Testis (tissue), 2 donors: ENCODE measurements at regions not wholly inside any gene's neighbourhood (a gene's known extent, or its start where the extent isn't known, plus 50 kb on each side); places are given as distances from the start of the nearest gene placed in this dataset.

Source experiments
- DNase-seq: peaks from one replicate; pipeline ENCODE4 v3.0.0-alpha.2; 2019
- H3K27ac ChIP-seq, 2 donors: fragments of 200-600 bp; sonication (generic); one replicate each; pipeline ENCODE4 v1.5.1; 2019
- H3K27me3 ChIP-seq: fragments of 200-600 bp; sonication (generic); one replicate; pipeline ENCODE4 v1.5.1; 2019
- H3K36me3 ChIP-seq: fragments of 200-600 bp; sonication (generic); one replicate; pipeline ENCODE4 v1.5.1; 2017; ENCODE audit warnings: low read depth; ENCODE audit errors: missing control alignments
- H3K4me1 ChIP-seq: fragments of 200-600 bp; sonication (generic); one replicate; pipeline ENCODE4 v1.5.1; 2019
- H3K4me3 ChIP-seq, 2 donors: fragments of 200-600 bp; sonication (generic); one replicate each; pipeline ENCODE4 v1.5.1; 2017 to 2019
- H3K9me3 ChIP-seq: fragments of 200-600 bp; sonication (generic); one replicate; pipeline ENCODE4 v1.5.1; 2017
- CTCF ChIP-seq, 3 experiments: fragments of 450-650 bp in 2 of 3; fragments of 200-600 bp in 1 of 3; sonication (generic) in 1 of 3; IDR thresholded peaks; one replicate each; pipeline ENCODE4 v1.5.1; 2016 to 2019; ENCODE audit warnings: antibody characterized with exemption in 3 of 3, mild to moderate bottlenecking in 2 of 3, moderate library complexity in 1 of 3
- POLR2A ChIP-seq: fragments of 450-650 bp; IDR thresholded peaks from one replicate; pipeline ENCODE4 v1.6.1; 2017; ENCODE audit warnings: antibody characterized with exemption, mild to moderate bottlenecking, moderate library complexity
- WGBS, 2 donors: methylation state at CpG; one replicate each; pipeline ENCODE4 v1.1.5; 2018; 5-methylcytosine and 5-hydroxymethylcytosine counted together
- intact Hi-C: fragments of 100-400 bp; cut with DNase I; formaldehyde crosslinking; loops from one replicate; pipeline ENCODE4 v1.15.1; 2023; ENCODE audit warnings: low total_unique reads

- intact Hi-C loops, result no loop called here
- TF ChIP-seq POLR2A (no peak), CTCF (IDR thresholded peaks at IDR 0.05) (no peak)
Observed at GRCh38 chr14:24725311-24725710, 91.3 kb upstream of the GZMB start.

GRCh38 chr14:24721775-24722174 is 87.8 kb upstream of the GZMB start:
- H3K36me3 ChIP-seq, result no peaks in the 10 kb centered on the region
- DNase-seq, result no peak
- WGBS, 2 donors, result 66 to 72% methylated on average over 3 of the region's 3 CpGs
- intact Hi-C loops, result no loop called here
- TF ChIP-seq CTCF (IDR thresholded peaks at IDR 0.05), result no peak
- TF ChIP-seq POLR2A, result no peak
- H3K4me1 ChIP-seq, result no peaks in the 10 kb centered on the region
- H3K4me3 ChIP-seq, result no peak overlapping the region
- H3K9me3 ChIP-seq, result no peaks in the 10 kb centered on the region
- no peak overlapping the region for H3K27ac ChIP-seq
- H3K27me3 ChIP-seq, result no peaks in the 10 kb centered on the region

More at GRCh38 chr14:24725311-24725710, 91.3 kb upstream of the GZMB start:
- 53 to 68% methylated on average over 3 of the region's 3 CpGs for WGBS, 2 donors
- no peak for DNase-seq
- Histone ChIP-seq H3K4me3 (no peak overlapping the region), H3K27ac (no peak overlapping the region), H3K9me3 (no peaks in the 10 kb centered on the region), H3K27me3 (no peaks in the 10 kb centered on the region), H3K4me1 (no peaks in the 10 kb centered on the region), H3K36me3 (no peaks in the 10 kb centered on the region)

- Histone ChIP-seq H3K27ac (no peak overlapping the region), H3K27me3 (no peaks in the 10 kb centered on the region), H3K4me3 (no peak overlapping the region), H3K4me1 (no peaks in the 10 kb centered on the region), H3K36me3 (no peaks in the 10 kb centered on the region), H3K9me3 (no peaks in the 10 kb centered on the region)
- no peak for DNase-seq
- 92 to 97% methylated on average over 2 of the region's 2 CpGs for WGBS, 2 donors
- TF ChIP-seq CTCF (IDR thresholded peaks at IDR 0.05) (no peak), POLR2A (no peak)
- intact Hi-C loops, result no loop called here
Observed at GRCh38 chr14:24715239-24715638, 81.2 kb upstream of the GZMB start.

- Histone ChIP-seq H3K27ac (no peak overlapping the region), H3K36me3 (no peaks in the 10 kb centered on the region), H3K27me3 (no peaks in the 10 kb centered on the region), H3K4me1 (no peaks in the 10 kb centered on the region), H3K4me3 (no peak overlapping the region), H3K9me3 (no peaks in the 10 kb centered on the region)
- no peak for DNase-seq
- intact Hi-C loops, result no loop called here
- TF ChIP-seq CTCF (IDR thresholded peaks at IDR 0.05) (no peak), POLR2A (no peak)
- 90 to 95% methylated on average over 4 of the region's 4 CpGs for WGBS, 2 donors
Observed at GRCh38 chr14:24713404-24713803, 79.4 kb upstream of the GZMB start.

- 86 to 91% methylated on average over 6 of the region's 6 CpGs for WGBS, 2 donors
- DNase-seq, result no peak
- H3K27ac ChIP-seq, result no peak overlapping the region
- no peaks in the 10 kb centered on the region for H3K27me3 ChIP-seq
- H3K4me3 ChIP-seq, result no peak overlapping the region
- no peaks in the 10 kb centered on the region for H3K36me3 ChIP-seq
- TF ChIP-seq CTCF (IDR thresholded peaks at IDR 0.05) (no peak), POLR2A (no peak)
- H3K4me1 ChIP-seq, result no peaks in the 10 kb centered on the region
- H3K9me3 ChIP-seq, result no peaks in the 10 kb centered on the region
- intact Hi-C loops, result no loop called here
Observed at GRCh38 chr14:24712909-24713308, 78.9 kb upstream of the GZMB start.
